Ovary (tissue), 7 donors: ENCODE measurements at regions not wholly inside any gene's neighbourhood (a gene's known extent, or its start where the extent isn't known, plus 50 kb on each side); places are given as distances from the start of the nearest gene placed in this dataset.

ENCODE experiments used
- DNase-seq, 5 donors: peaks; one replicate each; pipeline ENCODE4 v3.0.0-alpha.2; 2019 to 2020
- H3K27ac ChIP-seq, 2 donors: fragments of 200-600 bp; one replicate each; pipeline versions ENCODE4 v1.5.1 to v1.8.0; 2019 to 2022
- H3K27me3 ChIP-seq: fragments of 200-600 bp; one replicate; pipeline ENCODE4 v1.8.0; 2022
- H3K36me3 ChIP-seq: fragments of 200-600 bp; sonication (generic); one replicate; pipeline ENCODE4 v1.5.1; 2019
- H3K4me1 ChIP-seq: one replicate; pipeline ENCODE4 v1.8.1; 2013; ENCODE audit warnings: mild to moderate bottlenecking, moderate library complexity; ENCODE audit not compliant: insufficient read depth
- H3K4me3 ChIP-seq: fragments of 200-600 bp; sonication (generic); one replicate; pipeline ENCODE4 v1.5.1; 2017
- H3K9me3 ChIP-seq, 2 donors: fragments of 200-600 bp in 1 of 2; sonication (generic) in 1 of 2; one replicate each; pipeline versions ENCODE4 v1.5.1 to v1.8.1; 2013 to 2019; ENCODE audit warnings: mild to moderate bottlenecking in 1 of 2, moderate library complexity in 1 of 2
- CTCF ChIP-seq, 3 donors: fragments of 450-650 bp in 2 of 3; fragments of 200-600 bp in 1 of 3; IDR thresholded peaks; one replicate each; pipeline versions ENCODE4 v1.5.1 to v1.8.0; 2016 to 2022; ENCODE audit warnings: antibody characterized with exemption in 3 of 3, mild to moderate bottlenecking in 1 of 3
- EP300 ChIP-seq: sonication (generic); formaldehyde crosslinking; IDR thresholded peaks from one replicate; pipeline ENCODE4 v1.6.1; 2017; ENCODE audit warnings: antibody characterized with exemption
- POLR2A ChIP-seq: fragments of 450-650 bp; IDR thresholded peaks from one replicate; pipeline ENCODE4 v1.6.1; 2017; ENCODE audit warnings: antibody characterized with exemption, mild to moderate bottlenecking, moderate library complexity
- WGBS, 3 donors: extraction: QIAGEN DNeasy Blood & Tissue Kit in 1 of 3; methylation state at CpG; one replicate each; pipeline versions ENCODE4 v1.1.5 to v1.1.7; 2013 to 2017; 5-methylcytosine and 5-hydroxymethylcytosine counted together
- intact Hi-C, 4 donors: fragments of 100-400 bp; cut with DNase I; formaldehyde crosslinking; loops; one replicate each; pipeline versions ENCODE4 v1.11.0 to v1.15.1; 2022 to 2023
- donor health status: DM: no; HTN: no; CAD: no; lungs with moderate emphysema.
- donor health status: DM: no; HTN: no; CAD: no.
- donor health status: Bipolar disorder and iron deficiency.
- donor health status: DM: no; HTN: no; CAD: no.
- donor health status: DM: yes; HTN: yes; CAD: no.

- no peak for DNase-seq
Measured at GRCh38 chr1:189619682-189620332, 857.9 kb downstream of the BRINP3 start.

GRCh38 chr1:189620471-189620870, 857.2 kb downstream of the BRINP3 start:
- intact Hi-C loops, result no loop called here

More at GRCh38 chr1:189619682-189620332, 857.9 kb downstream of the BRINP3 start:
- no peak overlapping the region for H3K27ac ChIP-seq
- no peaks in the 10 kb centered on the region for H3K36me3 ChIP-seq
- H3K4me3 ChIP-seq, result no peak overlapping the region
- no peaks in the 10 kb centered on the region for H3K27me3 ChIP-seq
- no peaks in the 10 kb centered on the region for H3K9me3 ChIP-seq
- H3K4me1 ChIP-seq, result no peaks in the 10 kb centered on the region
- TF ChIP-seq CTCF (IDR thresholded peaks at IDR 0.05), result no peak
- TF ChIP-seq POLR2A, result no peak
- WGBS, 3 donors, result 29 to 51% (median 38%) methylated on average over 3 of the region's 3 CpGs
- intact Hi-C loops, result no loop called here

GRCh38 chr1:189623336-189623735, 854.3 kb downstream of the BRINP3 start:
- 93 to 97% (median 97%) methylated on average over 2 of the region's 2 CpGs for WGBS, 3 donors
- Histone ChIP-seq H3K9me3 (no peaks in the 10 kb centered on the region), H3K27me3 (no peaks in the 10 kb centered on the region), H3K4me3 (no peak overlapping the region), H3K27ac (no peak overlapping the region), H3K36me3 (no peaks in the 10 kb centered on the region), H3K4me1 (no peaks in the 10 kb centered on the region)
- no peak for DNase-seq
- TF ChIP-seq CTCF (IDR thresholded peaks at IDR 0.05) (no peak), POLR2A (no peak), EP300 (no peak)
- intact Hi-C loops, result no loop called here

More at GRCh38 chr1:189620471-189620870, 857.2 kb downstream of the BRINP3 start:
- Histone ChIP-seq H3K27me3 (no peaks in the 10 kb centered on the region), H3K4me1 (no peaks in the 10 kb centered on the region), H3K36me3 (no peaks in the 10 kb centered on the region), H3K9me3 (no peaks in the 10 kb centered on the region), H3K27ac (no peak overlapping the region), H3K4me3 (no peak overlapping the region)
- 83 to 92% (median 90%) methylated on average over 2 of the region's 2 CpGs for WGBS, 3 donors
- TF ChIP-seq EP300, result no peak
- TF ChIP-seq POLR2A, result no peak
- TF ChIP-seq CTCF (IDR thresholded peaks at IDR 0.05), result no peak
- no peak for DNase-seq

GRCh38 chr1:189627427-189627826, 850.2 kb downstream of the BRINP3 start:
- no peak overlapping the region for H3K27ac ChIP-seq
- intact Hi-C loops, result no loop called here

More at GRCh38 chr1:189627427-189627826, 850.2 kb downstream of the BRINP3 start:
- DNase-seq, result no peak
- Histone ChIP-seq H3K4me1 (no peaks in the 10 kb centered on the region), H3K27me3 (no peaks in the 10 kb centered on the region), H3K4me3 (no peak overlapping the region), H3K9me3 (no peaks in the 10 kb centered on the region), H3K36me3 (no peaks in the 10 kb centered on the region)
- TF ChIP-seq EP300, result no peak
- no peak for TF ChIP-seq CTCF (IDR thresholded peaks at IDR 0.05)
- no peak for TF ChIP-seq POLR2A
- WGBS, 3 donors, result 55 to 80% (median 69%) methylated on average over 2 of the region's 2 CpGs
